ENCODE measurements at regions not wholly inside any gene's neighbourhood (a gene's known extent, or its start where the extent isn't known, plus 50 kb on each side); places are given as distances from the start of the nearest gene placed in this dataset.

- TF ChIP-seq MAX (IDR thresholded peaks at IDR 0.05) (no peak), NFIC (IDR thresholded peaks at IDR 0.05) (no peak), USF1 (IDR thresholded peaks at IDR 0.05) (no peak), ZBTB7A (IDR thresholded peaks at IDR 0.05; ENCODE audit: low read depth) (no peak), YY1 (IDR thresholded peaks at IDR 0.05; ENCODE audit: low read depth) (no peak), CEBPB (IDR thresholded peaks at IDR 0.05) (no peak), EP300 (IDR thresholded peaks at IDR 0.05; ENCODE audit: borderline replicate concordance) (no peak), REST (IDR thresholded peaks at IDR 0.05; ENCODE audit: low read depth) (no peak), FOXM1 (IDR thresholded peaks at IDR 0.05; ENCODE audit: borderline replicate concordance, low read depth) (no peak), TEAD4 (IDR thresholded peaks at IDR 0.05) (no peak), CREB1 (IDR thresholded peaks at IDR 0.05; ENCODE audit: low read depth) (no peak), EGR1 (IDR thresholded peaks at IDR 0.05) (no peak), RAD21 (IDR thresholded peaks at IDR 0.05; ENCODE audit: low read depth) (no peak), TCF12 (IDR thresholded peaks at IDR 0.05; ENCODE audit: low read depth) (no peak), TAF1 (IDR thresholded peaks at IDR 0.05; ENCODE audit: low read depth) (no peak)
Measured at GRCh38 chr1:91153341-91153740, 131.5 kb upstream of the ZNF644 start.

GRCh38 chr1:91152331-91152730, 130.5 kb upstream of the ZNF644 start:
- TF ChIP-seq ZBTB7A (IDR thresholded peaks at IDR 0.05; ENCODE audit: low read depth) (no peak), CEBPB (IDR thresholded peaks at IDR 0.05) (no peak), USF1 (IDR thresholded peaks at IDR 0.05) (no peak), RAD21 (IDR thresholded peaks at IDR 0.05; ENCODE audit: low read depth) (no peak), MAX (IDR thresholded peaks at IDR 0.05) (no peak), NFIC (IDR thresholded peaks at IDR 0.05) (no peak), REST (IDR thresholded peaks at IDR 0.05; ENCODE audit: low read depth) (no peak), TAF1 (IDR thresholded peaks at IDR 0.05; ENCODE audit: low read depth) (no peak), EP300 (IDR thresholded peaks at IDR 0.05; ENCODE audit: borderline replicate concordance) (no peak), TCF12 (IDR thresholded peaks at IDR 0.05; ENCODE audit: low read depth) (no peak), CREB1 (IDR thresholded peaks at IDR 0.05; ENCODE audit: low read depth) (no peak)

- TF ChIP-seq CEBPB (IDR thresholded peaks at IDR 0.05) (no peak), EP300 (IDR thresholded peaks at IDR 0.05; ENCODE audit: borderline replicate concordance) (no peak), TCF12 (IDR thresholded peaks at IDR 0.05; ENCODE audit: low read depth) (no peak), YY1 (IDR thresholded peaks at IDR 0.05; ENCODE audit: low read depth) (no peak), EGR1 (IDR thresholded peaks at IDR 0.05) (no peak), USF1 (IDR thresholded peaks at IDR 0.05) (no peak), TAF1 (IDR thresholded peaks at IDR 0.05; ENCODE audit: low read depth) (no peak), TEAD4 (IDR thresholded peaks at IDR 0.05) (no peak), ZBTB7A (IDR thresholded peaks at IDR 0.05; ENCODE audit: low read depth) (no peak), CREB1 (IDR thresholded peaks at IDR 0.05; ENCODE audit: low read depth) (no peak), MAX (IDR thresholded peaks at IDR 0.05) (no peak), RAD21 (IDR thresholded peaks at IDR 0.05; ENCODE audit: low read depth) (no peak), FOXM1 (IDR thresholded peaks at IDR 0.05; ENCODE audit: borderline replicate concordance, low read depth) (no peak), NFIC (IDR thresholded peaks at IDR 0.05) (no peak), REST (IDR thresholded peaks at IDR 0.05; ENCODE audit: low read depth) (no peak)
Measured at GRCh38 chr1:91151702-91152101, 129.9 kb upstream of the ZNF644 start.

- TF ChIP-seq USF1 (IDR thresholded peaks at IDR 0.05) = peak; percentile 40; the same call in 1 of the 2 replicates
- TF ChIP-seq CEBPB (IDR thresholded peaks at IDR 0.05) = no peak
- TF ChIP-seq TEAD4 (IDR thresholded peaks at IDR 0.05) = no peak
- TF ChIP-seq MAX (IDR thresholded peaks at IDR 0.05) = no peak
- no peak for TF ChIP-seq REST (IDR thresholded peaks at IDR 0.05; ENCODE audit: low read depth)
- TF ChIP-seq TAF1 (IDR thresholded peaks at IDR 0.05; ENCODE audit: low read depth) = no peak
- TF ChIP-seq YY1 (IDR thresholded peaks at IDR 0.05; ENCODE audit: low read depth) = no peak
- TF ChIP-seq RAD21 (IDR thresholded peaks at IDR 0.05; ENCODE audit: low read depth) = no peak
Measured at GRCh38 chr1:91148641-91149069, 126.8 kb upstream of the ZNF644 start.

All from Ishikawa (cell line).